GM20000 (cell line): ENCODE measurements at regions not wholly inside any gene's neighbourhood (a gene's known extent, or its start where the extent isn't known, plus 50 kb on each side); places are given as distances from the start of the nearest gene placed in this dataset.
"Not testable (repeated sequence)": the region's sequence is repeated elsewhere in the genome, so short reads cannot be mapped to it uniquely, and the experiment has no call there.

Source experiments
- DNase-seq: peaks from one replicate; pipeline ENCODE4 v3.0.0; 2012; ENCODE audit warnings: low spot score
- CTCF ChIP-seq: IDR thresholded peaks from 2 replicates; pipeline ENCODE4 v1.5.1; 2012; ENCODE audit warnings: mild to moderate bottlenecking, control low read depth; ENCODE audit errors: extremely low read depth, missing control alignments

- DNase-seq: no peak
- TF ChIP-seq CTCF: no peak
Measured at GRCh38 chr1:105072446-105072845, 1322.7 kb downstream of the AMY1C start.

GRCh38 chr1:105072850-105073249, 1323.2 kb downstream of the AMY1C start:
- no peak for DNase-seq
- no peak for TF ChIP-seq CTCF

GRCh38 chr1:105073660-105074059, 1324.0 kb downstream of the AMY1C start:
- TF ChIP-seq CTCF: no peak
- no peak for DNase-seq

GRCh38 chr1:105083611-105084010, 1333.9 kb downstream of the AMY1C start:
- no peak for DNase-seq

GRCh38 chr1:105087506-105087905, 1337.8 kb downstream of the AMY1C start:
- no peak for DNase-seq
- TF ChIP-seq CTCF: no peak

More at GRCh38 chr1:105083611-105084010, 1333.9 kb downstream of the AMY1C start:
- no peak for TF ChIP-seq CTCF

GRCh38 chr1:105088166-105088565, 1338.5 kb downstream of the AMY1C start:
- no peak for DNase-seq
- TF ChIP-seq CTCF: no peak

- DNase-seq: not testable (repeated sequence)
Measured at GRCh38 chr1:105093893-105094292, 1344.2 kb downstream of the AMY1C start.

GRCh38 chr1:105100102-105100501, 1350.4 kb downstream of the AMY1C start:
- no peak for DNase-seq
- no peak for TF ChIP-seq CTCF
